ENCODE measurements at regions not wholly inside any gene's neighbourhood (a gene's known extent, or its start where the extent isn't known, plus 50 kb on each side); places are given as distances from the start of the nearest gene placed in this dataset.
"Not testable (repeated sequence)": the region's sequence is repeated elsewhere in the genome, so short reads cannot be mapped to it uniquely, and the experiment has no call there.

DNA sequence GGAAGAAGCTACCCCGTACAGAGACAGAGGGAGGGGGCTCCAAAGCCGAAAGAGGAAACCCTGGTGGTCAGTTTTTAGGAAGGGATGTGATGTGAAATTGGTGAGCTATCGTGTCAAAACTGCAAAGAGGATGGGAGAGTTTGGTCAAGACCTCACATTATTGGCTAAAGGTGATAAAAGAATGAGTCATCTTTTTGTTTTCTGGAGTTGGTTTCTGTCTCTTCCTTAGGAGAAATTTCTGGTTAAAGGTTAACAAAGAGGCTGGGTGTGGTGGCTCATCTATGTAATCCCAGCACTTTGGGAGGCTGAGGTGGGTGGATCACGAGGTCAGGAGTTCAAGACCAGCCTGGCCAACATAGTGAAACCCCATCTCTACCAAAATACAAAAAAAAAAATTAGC lies 217.8 kb upstream of the CBLB start:
- FAIRE-seq, result peak; percentile 33
- TF ChIP-seq POLR2A (IDR thresholded peaks at IDR 0.05; ENCODE audit: low read depth, low read length), result no peak
- DNase-seq (ENCODE audit: insufficient read length, low spot score), result no peak

DNA sequence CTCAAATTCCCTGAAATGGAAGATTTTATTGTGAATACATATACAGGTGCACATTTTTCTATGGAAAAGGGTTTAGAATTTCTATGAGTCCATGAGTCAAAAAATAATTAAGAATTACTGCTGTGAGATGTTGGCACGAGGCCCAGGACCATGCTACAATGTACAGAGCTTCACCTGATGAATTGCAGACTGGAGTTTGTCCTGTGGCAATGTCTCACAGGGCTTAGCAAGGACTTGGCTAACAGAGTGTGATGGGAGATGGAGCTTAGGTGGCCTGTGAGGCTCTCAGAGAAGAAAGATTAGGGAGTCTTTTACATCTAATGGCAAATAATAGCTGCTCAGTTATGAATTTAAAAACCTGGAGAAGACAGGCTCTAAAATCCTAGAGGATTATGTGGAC lies 219.5 kb upstream of the CBLB start:
- DNase-seq (ENCODE audit: insufficient read length, low spot score) (no peak), FAIRE-seq (no peak)
- TF ChIP-seq POLR2A (IDR thresholded peaks at IDR 0.05; ENCODE audit: low read depth, low read length), result no peak

DNA sequence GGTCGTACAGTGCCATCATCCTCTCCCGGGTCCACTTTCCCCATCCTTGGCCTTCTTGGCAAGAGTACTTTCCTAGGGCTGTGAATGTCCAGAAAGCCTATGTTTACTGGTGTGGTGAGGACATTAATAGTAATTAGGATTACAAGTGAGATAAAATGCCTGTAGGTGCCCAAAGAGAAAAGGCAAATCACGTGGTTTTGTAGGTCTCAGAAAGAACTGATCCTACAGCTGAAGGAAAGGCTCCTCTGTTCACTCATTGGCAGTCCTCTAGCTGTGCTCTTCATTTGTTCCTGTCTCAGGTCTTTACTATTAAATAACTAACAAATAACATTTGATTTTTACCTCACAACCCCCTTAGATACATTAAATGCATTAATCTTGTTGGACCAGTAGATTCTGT lies 220.1 kb upstream of the CBLB start:
- DNase-seq (ENCODE audit: insufficient read length, low spot score), result no peak
- FAIRE-seq, result no peak
- TF ChIP-seq POLR2A (IDR thresholded peaks at IDR 0.05; ENCODE audit: low read depth, low read length), result no peak

DNA sequence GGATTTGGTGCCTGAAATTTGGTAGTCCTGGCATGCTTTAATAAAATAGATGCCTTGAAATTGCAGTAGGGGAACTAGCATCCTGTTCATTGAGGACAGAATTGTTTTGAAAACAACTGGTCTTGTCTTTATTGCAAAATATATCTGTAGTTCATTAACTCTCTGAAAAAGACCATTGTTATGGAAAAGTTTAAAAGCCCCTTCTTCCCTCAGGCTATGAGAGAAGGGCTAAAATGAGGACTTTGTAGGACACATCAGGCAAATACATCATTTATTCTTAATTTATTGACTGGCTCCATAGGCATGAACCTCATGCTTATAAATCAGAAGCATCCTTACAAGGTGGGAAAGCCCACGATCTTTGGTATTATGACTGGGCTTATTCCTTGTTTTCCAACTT lies 221.0 kb upstream of the CBLB start:
- TF ChIP-seq POLR2A (IDR thresholded peaks at IDR 0.05; ENCODE audit: low read depth, low read length), result no peak
- no peak for DNase-seq (ENCODE audit: insufficient read length, low spot score)
- FAIRE-seq, result no peak

DNA sequence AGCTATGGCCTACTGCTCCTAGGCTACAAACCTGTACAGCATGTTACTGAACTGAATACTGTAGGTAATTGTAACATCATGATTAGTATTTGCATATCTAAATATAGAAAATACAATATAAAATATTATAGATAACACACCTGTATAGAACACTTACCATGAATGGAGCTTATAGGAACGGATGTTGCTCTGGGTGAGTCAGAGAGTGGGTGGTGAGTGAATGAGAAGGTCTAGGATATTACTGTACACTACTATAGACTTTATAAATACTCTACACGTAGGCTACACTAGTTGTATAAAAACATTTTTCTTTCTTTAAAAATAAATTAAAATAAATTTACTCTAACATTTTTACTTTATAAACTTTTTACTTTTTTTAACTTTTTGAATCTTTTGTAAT lies 224.0 kb upstream of the CBLB start:
- no peak for FAIRE-seq
- DNase-seq (ENCODE audit: insufficient read length, low spot score), result no peak
- TF ChIP-seq POLR2A (IDR thresholded peaks at IDR 0.05; ENCODE audit: low read depth, low read length), result no peak

DNA sequence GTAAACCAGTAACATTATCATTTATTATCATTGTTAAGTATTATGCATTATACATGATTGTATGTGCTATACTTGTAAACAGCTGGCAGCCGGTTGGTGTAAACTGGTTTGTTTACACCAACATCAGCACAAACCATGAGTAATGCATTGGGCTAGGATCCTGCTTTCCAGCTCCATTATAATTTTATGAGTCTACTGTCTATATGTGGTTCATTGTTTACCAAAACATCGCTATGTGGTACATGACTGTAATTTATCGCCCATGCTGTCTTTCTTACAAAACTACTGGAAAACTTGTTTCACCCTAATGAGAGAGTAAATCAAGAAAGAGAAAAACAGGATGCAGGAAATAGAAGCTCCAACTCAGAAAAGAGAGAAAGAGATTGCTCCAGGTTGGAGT lies 224.8 kb upstream of the CBLB start:
- TF ChIP-seq POLR2A (IDR thresholded peaks at IDR 0.05; ENCODE audit: low read depth, low read length), result no peak
- no peak for FAIRE-seq
- no peak for DNase-seq (ENCODE audit: insufficient read length, low spot score)

DNA sequence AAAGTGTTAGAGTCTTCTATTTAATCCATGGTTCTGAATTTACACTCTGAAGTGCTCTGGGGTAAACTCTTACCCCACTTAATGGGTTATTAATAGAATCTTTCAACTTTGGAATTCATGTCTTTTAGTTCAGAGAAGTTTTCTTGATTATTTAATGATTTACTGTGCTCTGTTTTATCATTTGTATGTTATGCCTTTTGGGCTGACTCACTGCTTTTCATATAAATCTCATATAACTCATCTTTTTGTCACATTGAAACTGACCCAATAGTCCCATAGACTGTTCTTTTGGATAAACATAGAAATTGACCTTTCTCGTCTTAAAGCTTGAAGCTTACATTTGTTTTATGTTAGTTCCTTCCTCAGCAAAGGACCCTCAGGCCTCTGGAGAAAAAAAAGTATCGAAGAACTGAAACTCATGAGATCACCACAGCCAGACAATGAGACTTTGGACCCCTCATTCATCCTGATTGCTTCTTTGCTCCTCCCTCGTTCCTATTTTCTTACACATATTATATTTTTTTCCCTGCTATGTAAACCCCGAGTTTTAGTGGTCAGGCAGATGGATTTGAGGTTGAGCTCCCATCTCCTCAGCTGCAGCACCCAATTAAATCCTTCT lies 229.1 kb upstream of the CBLB start:
- FAIRE-seq (no peak), DNase-seq (ENCODE audit: insufficient read length, low spot score) (no peak)

DNA sequence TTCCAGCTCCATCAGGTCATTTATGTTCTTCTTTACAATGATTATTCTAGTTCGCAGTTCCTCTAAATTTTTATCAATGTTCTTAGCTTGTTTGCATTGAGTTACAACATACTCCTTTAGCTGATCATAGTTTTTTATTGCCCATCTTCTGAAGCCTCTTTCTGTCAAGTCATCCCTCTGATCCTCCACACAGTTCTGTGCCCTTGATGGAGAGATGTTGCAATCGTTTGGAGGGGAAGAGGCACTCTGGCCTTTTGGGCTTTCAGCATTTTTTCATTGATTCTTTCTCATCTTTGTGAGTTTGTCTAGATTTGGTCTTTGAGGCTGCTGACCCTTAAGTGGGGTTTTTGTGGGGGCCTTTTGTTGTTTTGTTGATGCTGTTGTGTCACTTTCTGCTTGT lies 234.6 kb upstream of the CBLB start:
- no peak for FAIRE-seq
- no peak for TF ChIP-seq POLR2A (IDR thresholded peaks at IDR 0.05; ENCODE audit: low read depth, low read length)
- no peak for DNase-seq (ENCODE audit: insufficient read length, low spot score)

More for the DNA sequence above, 229.1 kb upstream of the CBLB start:
- TF ChIP-seq POLR2A (IDR thresholded peaks at IDR 0.05; ENCODE audit: low read depth, low read length), result no peak

DNA sequence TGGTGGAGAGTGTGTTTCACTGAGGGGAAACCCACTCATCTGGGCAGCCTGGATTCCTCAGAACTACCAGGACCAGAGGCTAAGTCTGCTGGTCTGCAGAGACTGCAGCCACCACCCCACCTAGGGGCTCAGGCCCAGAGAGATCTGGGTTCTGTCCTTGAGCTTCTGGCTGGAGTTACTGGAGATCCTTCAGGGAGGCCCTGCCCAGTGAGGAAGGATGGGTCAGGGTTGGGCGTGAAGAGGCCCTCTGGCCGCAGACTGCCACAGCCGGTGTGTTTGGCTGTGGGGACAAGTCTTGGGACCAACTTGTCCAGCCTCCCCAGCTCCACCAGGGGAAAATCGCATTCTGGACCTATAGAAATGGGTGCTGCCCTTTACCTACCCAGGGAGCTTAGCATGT lies 235.3 kb upstream of the CBLB start:
- DNase-seq (ENCODE audit: insufficient read length, low spot score) (no peak), FAIRE-seq (no peak)

DNA sequence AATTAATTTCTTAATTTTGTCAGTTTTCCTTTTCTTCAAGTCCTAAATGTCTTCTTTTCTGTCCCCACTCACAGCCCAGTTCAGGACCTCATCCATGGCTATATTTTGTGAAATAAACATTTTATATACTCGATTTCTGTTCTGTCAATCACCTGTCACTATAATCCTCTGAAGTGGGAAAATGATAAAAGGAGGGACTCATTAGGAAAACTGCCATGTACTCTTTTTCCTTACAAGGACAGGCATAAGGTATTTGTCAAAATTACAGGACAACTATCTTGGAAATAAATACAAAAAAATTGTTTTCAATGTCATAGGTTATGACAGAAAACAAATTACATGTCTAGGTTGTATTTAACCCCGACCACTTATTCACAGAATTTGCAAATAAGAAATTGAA lies 240.1 kb upstream of the CBLB start:
- FAIRE-seq, result no peak
- no peak for TF ChIP-seq POLR2A (IDR thresholded peaks at IDR 0.05; ENCODE audit: low read depth, low read length)
- no peak for DNase-seq (ENCODE audit: insufficient read length, low spot score)

More for the DNA sequence above, 235.3 kb upstream of the CBLB start:
- no peak for TF ChIP-seq POLR2A (IDR thresholded peaks at IDR 0.05; ENCODE audit: low read depth, low read length)

DNA sequence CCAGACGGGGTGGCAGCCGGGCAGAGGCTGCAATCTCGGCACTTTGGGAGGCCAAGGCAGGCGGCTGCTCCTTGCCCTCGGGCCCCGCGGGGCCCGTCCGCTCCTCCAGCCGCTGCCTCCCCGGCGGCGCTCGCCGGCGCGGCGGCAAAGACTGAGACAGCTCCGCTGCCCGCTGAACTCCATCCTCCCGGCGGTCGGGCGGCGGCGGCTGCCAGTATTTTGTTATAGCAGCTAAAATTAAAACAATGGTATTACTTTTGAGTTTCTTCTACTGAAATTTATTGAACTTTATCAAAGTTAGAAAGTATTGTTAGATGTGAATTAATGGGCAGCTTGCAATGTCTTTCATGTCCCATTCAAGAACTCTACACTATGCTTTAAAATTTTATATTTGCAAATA lies 243.7 kb upstream of the CBLB start:
- not testable (repeated sequence) for DNase-seq (ENCODE audit: insufficient read length, low spot score); FAIRE-seq

DNA sequence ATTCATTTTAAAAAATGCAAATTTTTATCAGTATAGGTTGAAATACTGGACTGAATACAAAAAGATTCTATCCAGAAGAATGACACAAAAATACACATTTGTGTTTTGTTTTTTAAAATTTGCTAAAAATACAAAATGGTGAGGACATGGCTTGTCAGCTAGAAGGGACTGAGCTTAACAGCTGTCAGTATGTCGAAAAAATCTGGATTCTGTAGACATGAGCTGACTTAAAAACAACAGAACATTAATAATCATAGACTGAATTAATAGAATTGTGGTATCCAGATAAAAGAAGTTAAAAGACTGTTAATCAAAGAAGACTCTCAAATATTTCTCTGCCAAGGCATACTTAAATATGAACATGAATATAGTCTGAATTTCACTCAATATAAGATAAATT lies 244.9 kb upstream of the CBLB start:
- DNase-seq (ENCODE audit: insufficient read length, low spot score) (no peak), FAIRE-seq (no peak)
- TF ChIP-seq POLR2A (IDR thresholded peaks at IDR 0.05; ENCODE audit: low read depth, low read length), result no peak

DNA sequence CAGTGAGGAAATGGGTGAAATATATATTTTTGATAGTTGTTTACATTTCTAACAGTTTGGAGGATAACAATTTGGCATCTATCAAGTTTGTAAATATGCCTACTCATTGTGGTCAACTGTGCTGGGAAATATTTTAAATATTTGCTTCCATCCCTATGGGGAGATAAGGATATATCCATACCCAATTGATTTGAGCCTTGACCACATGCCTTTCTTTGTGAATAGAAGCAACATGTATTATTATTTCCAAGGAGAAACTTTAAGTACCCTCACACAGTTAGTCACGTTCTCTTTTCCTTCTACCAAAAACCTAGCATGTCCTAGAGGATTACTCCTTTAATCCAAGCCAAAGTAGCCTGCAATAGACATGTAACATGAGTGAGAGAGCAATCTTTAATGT lies 245.4 kb upstream of the CBLB start:
- TF ChIP-seq POLR2A (IDR thresholded peaks at IDR 0.05; ENCODE audit: low read depth, low read length), result no peak
- DNase-seq (ENCODE audit: insufficient read length, low spot score) (no peak), FAIRE-seq (peak; percentile 38)

DNA sequence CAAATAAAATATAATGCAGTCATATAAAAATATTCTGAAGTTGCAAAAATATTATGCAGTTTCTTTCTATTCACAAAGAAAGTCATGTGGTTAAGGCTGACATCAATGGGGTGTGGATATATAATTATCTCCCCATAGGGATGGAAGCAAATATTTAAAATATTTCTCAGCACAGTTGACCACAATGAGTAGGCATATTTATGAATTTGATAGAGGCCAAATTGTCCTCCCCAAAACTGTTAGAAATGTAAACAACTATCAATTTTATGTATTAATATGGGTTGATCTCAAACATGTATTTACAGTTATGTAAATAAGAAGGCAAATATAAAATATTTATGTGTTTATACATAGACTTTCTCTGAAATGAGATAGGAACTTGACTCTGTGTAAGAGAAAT lies 246.0 kb upstream of the CBLB start:
- DNase-seq (ENCODE audit: insufficient read length, low spot score) (no peak), FAIRE-seq (no peak)
- TF ChIP-seq POLR2A (IDR thresholded peaks at IDR 0.05; ENCODE audit: low read depth, low read length), result no peak

DNA sequence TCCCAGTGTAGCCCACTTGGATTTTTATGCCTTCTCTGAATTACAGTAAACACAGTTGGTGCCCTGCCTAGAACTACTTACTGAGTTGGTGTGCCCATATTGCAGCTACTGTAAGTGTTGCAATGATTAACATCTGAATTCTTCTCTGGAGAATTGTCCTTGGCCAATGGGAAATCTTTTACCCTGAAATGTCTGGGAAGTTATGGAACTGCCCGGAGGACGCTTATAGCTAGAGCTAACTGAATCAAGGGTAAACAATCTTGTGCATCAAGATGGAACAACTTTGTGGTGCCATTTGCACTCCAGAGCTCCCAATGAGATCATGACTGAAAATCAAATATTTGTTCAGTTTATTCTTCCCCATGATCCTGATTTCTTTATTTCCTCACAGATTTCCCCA lies 246.7 kb upstream of the CBLB start:
- FAIRE-seq (no peak), DNase-seq (ENCODE audit: insufficient read length, low spot score) (no peak)
- TF ChIP-seq POLR2A (IDR thresholded peaks at IDR 0.05; ENCODE audit: low read depth, low read length), result no peak
